Testis (tissue), 2 donors: ENCODE measurements at regions not wholly inside any gene's neighbourhood (a gene's known extent, or its start where the extent isn't known, plus 50 kb on each side); places are given as distances from the start of the nearest gene placed in this dataset.

ENCODE experiments used
- DNase-seq: peaks from one replicate; pipeline ENCODE4 v3.0.0-alpha.2; 2019
- H3K27ac ChIP-seq, 2 donors: fragments of 200-600 bp; sonication (generic); one replicate each; pipeline ENCODE4 v1.5.1; 2019
- H3K27me3 ChIP-seq: fragments of 200-600 bp; sonication (generic); one replicate; pipeline ENCODE4 v1.5.1; 2019
- H3K36me3 ChIP-seq: fragments of 200-600 bp; sonication (generic); one replicate; pipeline ENCODE4 v1.5.1; 2017; ENCODE audit warnings: low read depth; ENCODE audit errors: missing control alignments
- H3K4me1 ChIP-seq: fragments of 200-600 bp; sonication (generic); one replicate; pipeline ENCODE4 v1.5.1; 2019
- H3K4me3 ChIP-seq, 2 donors: fragments of 200-600 bp; sonication (generic); one replicate each; pipeline ENCODE4 v1.5.1; 2017 to 2019
- H3K9me3 ChIP-seq: fragments of 200-600 bp; sonication (generic); one replicate; pipeline ENCODE4 v1.5.1; 2017
- CTCF ChIP-seq, 3 experiments: fragments of 450-650 bp in 2 of 3; fragments of 200-600 bp in 1 of 3; sonication (generic) in 1 of 3; IDR thresholded peaks; one replicate each; pipeline ENCODE4 v1.5.1; 2016 to 2019; ENCODE audit warnings: antibody characterized with exemption in 3 of 3, mild to moderate bottlenecking in 2 of 3, moderate library complexity in 1 of 3
- POLR2A ChIP-seq: fragments of 450-650 bp; IDR thresholded peaks from one replicate; pipeline ENCODE4 v1.6.1; 2017; ENCODE audit warnings: antibody characterized with exemption, mild to moderate bottlenecking, moderate library complexity
- WGBS, 2 donors: methylation state at CpG; one replicate each; pipeline ENCODE4 v1.1.5; 2018; 5-methylcytosine and 5-hydroxymethylcytosine counted together
- intact Hi-C: fragments of 100-400 bp; cut with DNase I; formaldehyde crosslinking; loops from one replicate; pipeline ENCODE4 v1.15.1; 2023; ENCODE audit warnings: low total_unique reads

GRCh38 chr12:75711271-75711670, 199.9 kb upstream of the KRR1 start:
- 94 to 100% methylated on average over 2 of the region's 2 CpGs for WGBS, 2 donors
- Histone ChIP-seq H3K4me1 (peaks cover 29% of the 10 kb centered on the region), H3K9me3 (no peaks in the 10 kb centered on the region), H3K27me3 (no peaks in the 10 kb centered on the region), H3K36me3 (no peaks in the 10 kb centered on the region), H3K4me3 (no peak overlapping the region), H3K27ac (no peak overlapping the region)
- TF ChIP-seq POLR2A (no peak), CTCF (IDR thresholded peaks at IDR 0.05) (no peak)
- DNase-seq = no peak
- intact Hi-C loops = no loop called here

GRCh38 chr12:75710361-75711069, 199.1 kb upstream of the KRR1 start:
- Histone ChIP-seq H3K4me3 (no peak overlapping the region), H3K9me3 (no peaks in the 10 kb centered on the region), H3K36me3 (no peaks in the 10 kb centered on the region), H3K27ac (no peak overlapping the region), H3K4me1 (peaks cover 35% of the 10 kb centered on the region), H3K27me3 (no peaks in the 10 kb centered on the region)
- no peak for DNase-seq
- WGBS, 2 donors = 49 to 51% methylated on average over 2 of the region's 2 CpGs
- intact Hi-C loops = no loop called here
- TF ChIP-seq CTCF (IDR thresholded peaks at IDR 0.05) (no peak), POLR2A (no peak)

- H3K4me3 ChIP-seq = no peak overlapping the region
- intact Hi-C loops = no loop called here
- H3K9me3 ChIP-seq = no peaks in the 10 kb centered on the region
- H3K27me3 ChIP-seq = no peaks in the 10 kb centered on the region
- DNase-seq = no peak
- H3K27ac ChIP-seq = peak overlapping the region in 1 of 2 donors; percentile 39
- TF ChIP-seq CTCF (IDR thresholded peaks at IDR 0.05) (no peak), POLR2A (no peak)
- WGBS, 2 donors = 22 to 34% methylated on average over 2 of the region's 2 CpGs
- peaks cover 35% of the 10 kb centered on the region for H3K4me1 ChIP-seq
- no peaks in the 10 kb centered on the region for H3K36me3 ChIP-seq
These were observed 198.1 kb upstream of the KRR1 start for GRCh38 chr12:75709503-75709902.

GRCh38 chr12:75708802-75709201, 197.4 kb upstream of the KRR1 start:
- H3K27ac ChIP-seq = no peak overlapping the region
- no peak overlapping the region for H3K4me3 ChIP-seq
- no peaks in the 10 kb centered on the region for H3K9me3 ChIP-seq
- intact Hi-C loops = no loop called here
- H3K4me1 ChIP-seq = peaks cover 35% of the 10 kb centered on the region
- no peak for TF ChIP-seq POLR2A
- no peak for TF ChIP-seq CTCF (IDR thresholded peaks at IDR 0.05)
- no peaks in the 10 kb centered on the region for H3K36me3 ChIP-seq
- WGBS, 2 donors = 59 to 74% methylated on average over 1 of the region's 1 CpG
- DNase-seq = no peak
- H3K27me3 ChIP-seq = no peaks in the 10 kb centered on the region

- H3K9me3 ChIP-seq = no peaks in the 10 kb centered on the region
- 77 to 80% methylated on average over 3 of the region's 3 CpGs for WGBS, 2 donors
- no peaks in the 10 kb centered on the region for H3K27me3 ChIP-seq
- no peak overlapping the region for H3K4me3 ChIP-seq
- H3K36me3 ChIP-seq = no peaks in the 10 kb centered on the region
- H3K27ac ChIP-seq = no peak overlapping the region
- intact Hi-C loops = no loop called here
- DNase-seq = no peak
- H3K4me1 ChIP-seq = peaks cover 35% of the 10 kb centered on the region
- no peak for TF ChIP-seq POLR2A
- TF ChIP-seq CTCF (IDR thresholded peaks at IDR 0.05) = no peak
These were observed 196.6 kb upstream of the KRR1 start for GRCh38 chr12:75707983-75708382.
